Skin of body (tissue), 1 donor: ENCODE measurements at regions not wholly inside any gene's neighbourhood (a gene's known extent, or its start where the extent isn't known, plus 50 kb on each side); places are given as distances from the start of the nearest gene placed in this dataset.
"Not testable (repeated sequence)": the region's sequence is repeated elsewhere in the genome, so short reads cannot be mapped to it uniquely, and the experiment has no call there.

Experiments used
- DNase-seq: peaks from one replicate; lab custom pipeline; 2025; lab: John Stamatoyannopoulos, UW

DNA sequence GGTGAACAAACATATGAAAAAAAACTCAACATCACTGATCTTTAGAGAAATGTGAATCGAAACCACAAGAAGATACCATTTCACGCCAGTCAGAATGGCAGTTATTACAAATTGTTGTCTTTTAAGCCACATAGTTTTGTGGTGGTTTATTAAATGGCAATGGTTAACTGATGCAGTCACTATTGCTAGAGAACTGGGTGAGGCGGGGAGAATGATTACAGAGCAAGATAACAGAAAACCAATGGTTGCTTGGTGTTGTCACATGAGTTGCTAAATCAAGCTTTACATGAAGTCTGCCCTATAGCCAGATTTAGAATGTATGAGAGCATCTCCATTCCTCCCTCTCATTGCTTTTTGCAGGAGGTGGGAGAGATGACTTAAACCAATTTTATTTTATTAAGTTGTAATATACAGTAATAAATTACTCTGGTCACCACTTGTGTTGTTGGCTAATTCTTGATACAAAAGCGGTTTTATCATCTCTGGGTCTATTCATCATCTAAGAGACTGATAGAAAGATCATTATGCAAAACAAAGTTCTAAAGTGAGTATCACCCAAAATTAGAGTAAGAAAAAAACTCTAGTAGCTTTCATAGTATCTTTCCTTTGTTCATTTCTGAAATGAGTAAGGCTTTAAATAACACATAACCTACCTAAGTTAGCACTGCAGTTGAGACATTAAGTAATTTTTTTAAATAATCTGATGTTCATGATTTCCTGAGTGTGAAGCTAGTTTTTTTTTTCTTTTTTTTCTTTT, 859.5 kb downstream of the STIM2 start:
- DNase-seq, result no peak

DNA sequence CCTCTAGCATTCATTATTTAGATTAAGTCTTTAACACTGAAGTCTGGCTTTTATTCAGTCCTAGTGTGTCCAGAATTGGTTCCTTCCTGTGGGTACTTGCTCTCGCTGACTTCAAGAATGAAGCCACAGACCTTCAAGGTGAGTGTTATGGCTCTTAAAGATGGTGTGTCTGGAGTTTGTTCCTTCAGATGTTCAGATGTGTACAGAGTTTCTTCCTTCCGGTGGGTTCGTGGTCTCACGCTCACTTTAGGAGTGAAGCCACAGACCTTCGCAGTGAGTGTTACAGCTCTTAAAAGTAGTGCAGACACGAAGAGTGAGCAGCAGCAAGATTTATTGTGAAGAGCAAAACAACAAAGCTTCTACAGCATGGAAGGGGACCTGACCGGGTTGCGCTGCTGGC, 860.6 kb downstream of the STIM2 start:
- DNase-seq, result no peak

DNA sequence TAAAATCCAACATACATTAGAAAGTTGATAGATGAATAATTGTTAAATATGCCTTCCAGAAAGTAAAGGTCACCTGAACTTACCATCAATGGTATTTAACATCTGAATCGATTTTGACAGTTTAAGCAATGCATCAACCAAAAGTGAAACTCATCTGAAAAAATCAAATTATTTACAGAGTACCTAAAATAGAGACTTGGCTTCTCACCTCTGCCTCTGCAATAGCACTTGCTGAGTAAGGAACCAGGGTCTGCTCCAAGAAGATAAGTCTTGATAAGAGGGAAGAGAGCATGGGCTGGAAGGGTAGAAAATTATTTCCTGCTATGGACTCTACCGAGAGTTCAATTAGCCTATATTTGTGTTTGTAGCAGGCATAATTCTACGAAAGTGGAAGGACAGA, 868.3 kb downstream of the STIM2 start:
- no peak for DNase-seq

DNA sequence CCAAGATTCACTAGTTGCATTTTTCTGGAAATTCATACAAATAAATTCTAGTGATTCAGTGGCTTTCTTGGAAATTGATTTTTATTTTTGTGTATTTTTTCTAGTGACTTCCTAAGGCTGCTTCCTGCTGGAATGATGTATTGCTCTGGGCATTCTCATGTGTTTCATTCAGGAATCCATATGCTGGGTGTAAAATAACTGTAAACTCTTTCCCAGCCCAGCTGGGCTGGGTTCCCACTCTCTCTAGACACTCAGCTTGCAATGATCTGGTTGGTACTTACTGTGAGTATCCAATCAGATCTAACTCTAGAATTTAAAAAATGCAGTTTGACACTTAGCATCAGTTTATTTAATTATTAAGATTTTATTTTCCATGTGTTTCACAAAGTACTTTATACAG, 882.2 kb downstream of the STIM2 start:
- DNase-seq, result peak; percentile 29

- no peak for DNase-seq
Measured at GRCh38 chr4:27759611-27760575, 899.3 kb downstream of the STIM2 start.

- DNase-seq, result no peak
Measured at GRCh38 chr4:27763830-27764525, 903.3 kb downstream of the STIM2 start.

DNA sequence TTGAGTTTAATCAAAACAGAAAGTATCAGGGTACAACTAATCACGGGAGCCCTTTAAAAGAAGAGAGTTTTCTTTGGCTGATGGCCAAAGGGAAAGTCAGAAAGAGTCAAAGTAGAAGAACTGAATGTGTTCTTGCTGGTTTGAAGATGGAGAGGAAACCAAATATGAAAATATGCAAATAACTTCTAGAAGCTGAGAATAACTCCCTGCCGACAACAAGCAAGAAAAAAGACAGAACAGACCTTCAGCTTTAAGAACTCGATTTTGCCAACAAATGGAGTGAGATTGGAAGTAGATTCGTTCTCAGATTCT, 903.8 kb downstream of the STIM2 start:
- no peak for DNase-seq

- no peak for DNase-seq
Measured at GRCh38 chr4:27770895-27771294, 910.3 kb downstream of the STIM2 start.

DNA sequence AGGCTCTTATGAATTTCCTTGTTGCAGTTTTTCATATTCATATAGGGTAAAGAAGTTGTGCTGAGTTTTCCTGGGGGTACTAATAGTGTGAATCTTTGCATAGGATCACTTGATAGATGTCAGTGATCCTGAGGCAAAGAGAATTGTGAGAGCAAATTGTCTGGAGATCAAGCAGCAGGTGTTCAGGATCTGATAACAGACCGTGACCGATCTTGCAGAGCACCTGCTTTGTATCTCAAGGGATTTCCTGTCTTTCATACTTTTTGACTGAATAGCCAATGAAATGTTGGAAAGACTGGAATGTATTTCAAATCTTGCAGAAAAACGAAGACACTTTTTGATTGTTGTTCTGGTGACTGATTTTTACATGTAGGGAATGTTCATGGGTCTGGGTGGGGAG, 914.5 kb downstream of the STIM2 start:
- DNase-seq, result no peak

DNA sequence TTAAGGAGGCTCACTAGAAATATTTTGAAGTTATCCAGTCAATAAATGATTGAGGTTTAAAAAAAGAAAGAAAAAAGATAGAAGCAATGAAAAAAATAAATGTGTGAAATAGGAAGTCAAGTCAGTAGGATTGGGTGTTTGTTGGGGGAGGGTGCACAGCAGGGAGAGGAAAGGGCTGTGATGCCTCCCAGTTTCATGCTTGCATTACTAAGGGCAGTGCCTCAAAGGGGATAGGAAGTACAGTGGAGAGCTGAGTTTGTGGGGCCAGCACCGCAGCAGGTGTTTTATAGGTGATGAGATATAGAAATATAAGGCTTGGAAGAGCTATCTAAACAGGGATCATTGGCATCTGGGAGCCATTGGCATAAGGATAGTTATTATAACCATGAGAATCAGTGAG, 919.2 kb downstream of the STIM2 start:
- DNase-seq, result no peak

DNA sequence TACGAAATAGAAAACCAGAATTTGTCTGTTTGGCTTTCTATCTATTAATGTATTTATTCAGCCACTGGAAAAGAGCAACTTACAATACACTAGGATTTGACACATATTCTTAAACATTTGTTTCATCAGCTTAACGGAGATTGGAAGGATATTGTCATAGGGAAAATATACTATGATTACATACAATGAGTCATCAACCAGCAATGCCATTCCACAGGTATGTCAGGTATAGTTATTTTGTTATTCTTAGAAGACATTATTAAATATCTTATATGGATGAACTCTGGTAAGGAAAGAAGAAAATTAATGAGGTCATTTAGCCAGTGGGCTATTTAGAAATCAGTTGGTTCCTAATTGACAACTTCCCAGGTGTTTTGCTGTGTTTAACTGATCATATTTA, 926.6 kb downstream of the STIM2 start:
- DNase-seq, result no peak

GRCh38 chr4:27789773-27790172, 929.1 kb downstream of the STIM2 start:
- no peak for DNase-seq

DNA sequence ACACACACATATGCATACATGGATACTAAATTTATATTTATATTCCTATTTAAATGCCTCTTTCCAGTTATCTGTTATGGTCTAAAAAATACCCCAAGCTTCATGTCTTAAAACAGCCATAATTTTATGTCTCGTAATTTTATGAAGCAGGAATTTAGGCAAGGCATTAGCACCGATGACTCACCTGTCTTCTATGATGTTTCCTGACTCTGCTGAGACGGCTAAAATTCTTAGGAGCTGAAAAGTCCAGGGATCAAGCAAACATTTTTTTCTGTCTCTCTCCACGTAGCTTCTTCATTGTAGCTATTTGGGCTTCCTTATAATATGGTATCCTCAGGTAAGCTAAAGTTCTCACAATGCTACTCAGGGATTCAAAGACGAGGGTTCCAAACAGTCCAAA, 930.3 kb downstream of the STIM2 start:
- DNase-seq, result no peak

DNA sequence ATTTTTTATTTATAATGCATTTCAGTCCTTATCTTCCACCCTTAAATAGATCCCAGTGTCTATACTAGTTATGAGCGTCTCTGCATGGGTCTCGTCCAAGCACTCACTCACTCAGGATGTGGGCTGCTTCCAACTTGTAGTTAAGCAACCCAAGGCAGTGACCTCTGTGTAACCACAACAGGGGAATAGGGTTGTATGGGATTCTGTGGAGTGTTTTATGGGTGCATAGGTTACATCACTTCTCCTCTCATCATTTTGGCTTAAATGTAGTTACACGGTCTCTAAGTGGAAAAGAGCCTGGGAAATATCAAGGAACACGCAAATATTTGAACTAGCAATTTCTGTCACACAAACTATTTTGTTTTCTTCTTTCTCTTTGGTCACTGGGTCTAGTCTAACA, 931.0 kb downstream of the STIM2 start:
- DNase-seq, result no peak

DNA sequence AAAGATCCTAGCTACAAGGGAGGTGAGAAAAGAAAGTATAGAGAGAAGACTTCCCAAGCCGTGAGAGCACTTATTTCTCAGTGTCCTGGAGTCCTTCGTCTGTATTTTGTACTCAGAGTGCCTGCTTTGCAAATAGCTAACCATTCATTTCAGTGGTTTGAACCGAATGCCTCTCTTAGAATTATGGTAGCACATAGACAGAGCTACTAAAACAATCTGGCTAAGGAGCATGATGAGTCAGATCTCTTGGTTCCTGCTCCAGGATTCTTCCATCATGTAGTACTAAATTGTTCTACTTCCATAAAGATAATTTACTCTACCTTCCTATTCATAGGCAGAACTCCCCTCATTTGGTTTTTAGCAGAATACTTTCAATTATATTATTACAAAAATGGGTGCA, 946.6 kb downstream of the STIM2 start:
- no peak for DNase-seq

DNA sequence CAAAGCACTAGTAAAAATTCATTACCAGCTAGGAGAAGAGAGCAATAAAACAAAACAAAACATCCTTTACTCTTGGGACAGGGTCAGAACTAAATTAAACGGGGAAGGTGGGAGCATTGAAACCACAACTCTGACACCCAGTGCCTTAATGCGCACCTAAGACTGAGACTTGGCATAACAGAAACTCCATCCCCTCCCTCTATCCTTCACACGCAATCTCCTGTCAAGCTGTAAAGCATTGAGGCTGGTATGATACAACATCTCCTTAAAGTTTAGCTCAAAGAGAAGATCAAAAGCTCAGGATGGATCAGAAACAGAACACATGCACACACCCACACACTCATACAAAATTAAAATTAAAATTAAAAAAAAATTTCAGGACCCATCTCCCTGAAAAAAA, 951.3 kb downstream of the STIM2 start:
- DNase-seq, result no peak

DNA sequence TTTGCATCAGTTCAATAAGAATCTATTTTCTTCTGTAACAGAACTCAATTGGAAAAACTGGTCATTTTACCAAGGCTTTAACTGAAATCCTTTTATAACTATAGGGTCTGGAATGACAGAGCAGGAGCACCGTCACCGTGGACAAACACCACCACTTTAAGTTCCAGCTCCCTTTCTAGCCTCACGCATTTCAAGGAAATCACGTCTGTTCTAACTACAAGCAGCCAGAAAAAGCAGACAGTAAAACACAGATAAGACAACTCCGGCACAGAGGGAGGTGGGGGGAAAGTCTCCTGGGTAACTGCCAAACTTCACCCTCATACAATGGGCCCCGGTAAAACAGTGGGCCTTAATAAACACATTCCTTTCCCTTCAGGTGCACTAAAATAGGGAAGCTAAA, 952.6 kb downstream of the STIM2 start:
- DNase-seq, result not testable (repeated sequence)

DNA sequence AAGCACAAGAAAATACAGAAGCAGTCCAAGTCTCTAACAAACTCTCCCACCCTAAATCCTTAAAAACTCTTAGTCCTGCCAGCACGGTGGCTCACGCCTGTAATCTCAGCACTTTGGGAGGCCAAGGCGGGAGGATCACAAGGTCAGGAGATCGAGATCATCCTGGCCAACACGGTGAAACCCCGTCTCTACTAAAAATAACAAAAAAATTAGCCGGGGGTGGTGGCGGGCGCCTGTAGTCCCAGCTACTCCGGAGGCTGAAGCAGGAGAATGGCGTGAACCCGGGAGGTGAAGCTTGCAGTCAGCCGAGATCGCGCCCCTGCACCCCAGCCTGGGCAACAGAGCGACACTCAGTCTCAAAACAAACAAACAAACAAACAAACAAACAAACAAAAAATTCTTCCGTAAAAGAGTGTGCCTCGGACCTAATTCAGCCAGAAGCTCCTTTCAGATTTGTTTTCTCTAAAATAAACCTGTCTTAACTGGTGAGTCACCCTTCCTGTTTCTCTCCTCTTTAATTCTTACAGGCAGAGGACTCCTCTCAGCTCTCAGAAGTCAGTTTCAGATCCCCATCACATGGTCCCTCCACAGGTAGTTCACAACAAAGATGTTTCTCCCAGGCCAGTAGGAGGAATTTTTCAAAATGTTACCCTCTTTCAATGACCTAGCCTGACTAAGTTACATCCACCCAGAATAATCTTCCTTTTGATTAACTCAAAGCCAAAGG, 953.2 kb downstream of the STIM2 start:
- not testable (repeated sequence) for DNase-seq

DNA sequence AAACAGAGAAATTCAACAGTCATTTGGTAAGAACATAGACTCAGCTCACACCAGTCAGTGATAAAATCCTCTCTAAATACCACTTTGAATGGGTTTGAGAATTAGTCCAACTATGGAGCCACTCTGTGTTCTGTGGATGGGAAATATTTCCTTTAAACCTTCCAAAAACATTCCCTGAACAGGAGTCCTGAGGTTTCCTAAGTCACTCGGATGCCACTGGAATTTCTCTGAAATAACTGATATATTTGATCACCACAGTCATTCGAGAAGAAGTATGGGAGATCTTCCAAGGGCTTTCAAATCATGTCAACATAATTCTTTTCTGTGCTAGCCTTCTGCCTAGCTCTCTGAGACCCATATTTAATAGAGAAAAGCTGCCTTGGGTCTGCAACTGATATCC, 958.6 kb downstream of the STIM2 start:
- DNase-seq, result no peak

GRCh38 chr4:27828843-27829242, 968.2 kb downstream of the STIM2 start:
- no peak for DNase-seq

DNA sequence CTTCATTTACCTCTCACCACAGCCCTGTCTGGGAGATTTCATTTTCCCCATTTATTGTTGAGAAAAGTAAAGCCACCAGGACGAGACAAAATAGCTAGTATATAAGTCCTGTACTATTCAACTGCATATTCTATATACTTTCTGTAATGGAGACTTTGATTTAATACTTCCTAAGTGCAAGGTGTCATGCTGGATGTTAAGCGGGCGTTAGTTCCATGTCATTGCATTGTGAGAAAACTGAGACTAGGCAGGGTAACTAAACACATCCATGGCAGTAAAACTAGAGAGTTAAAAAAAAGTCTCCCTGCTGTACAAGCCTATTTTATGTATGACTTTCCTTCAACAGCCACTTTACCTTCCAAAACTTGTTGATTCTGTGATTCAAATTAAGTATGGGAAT, 969.6 kb downstream of the STIM2 start:
- no peak for DNase-seq

- DNase-seq, result no peak
Measured at GRCh38 chr4:27835851-27836250, 975.2 kb downstream of the STIM2 start.
